ENCODE measurements at regions not wholly inside any gene's neighbourhood (a gene's known extent, or its start where the extent isn't known, plus 50 kb on each side); places are given as distances from the start of the nearest gene placed in this dataset.

GRCh38 chr11:45451766-45452440 is 165.8 kb upstream of the SYT13 start:
- no peaks in the 10 kb centered on the region for H3K9me3 ChIP-seq
- 44 to 52% methylated on average over 8 of the region's 8 CpGs for WGBS, 2 donors
- ATAC-seq (peak in 1 of 4 donors; percentile 37), DNase-seq (no peak), FAIRE-seq (no peak)
- H3K4me3 ChIP-seq, result no peak overlapping the region
- TF ChIP-seq, protein P1, sequence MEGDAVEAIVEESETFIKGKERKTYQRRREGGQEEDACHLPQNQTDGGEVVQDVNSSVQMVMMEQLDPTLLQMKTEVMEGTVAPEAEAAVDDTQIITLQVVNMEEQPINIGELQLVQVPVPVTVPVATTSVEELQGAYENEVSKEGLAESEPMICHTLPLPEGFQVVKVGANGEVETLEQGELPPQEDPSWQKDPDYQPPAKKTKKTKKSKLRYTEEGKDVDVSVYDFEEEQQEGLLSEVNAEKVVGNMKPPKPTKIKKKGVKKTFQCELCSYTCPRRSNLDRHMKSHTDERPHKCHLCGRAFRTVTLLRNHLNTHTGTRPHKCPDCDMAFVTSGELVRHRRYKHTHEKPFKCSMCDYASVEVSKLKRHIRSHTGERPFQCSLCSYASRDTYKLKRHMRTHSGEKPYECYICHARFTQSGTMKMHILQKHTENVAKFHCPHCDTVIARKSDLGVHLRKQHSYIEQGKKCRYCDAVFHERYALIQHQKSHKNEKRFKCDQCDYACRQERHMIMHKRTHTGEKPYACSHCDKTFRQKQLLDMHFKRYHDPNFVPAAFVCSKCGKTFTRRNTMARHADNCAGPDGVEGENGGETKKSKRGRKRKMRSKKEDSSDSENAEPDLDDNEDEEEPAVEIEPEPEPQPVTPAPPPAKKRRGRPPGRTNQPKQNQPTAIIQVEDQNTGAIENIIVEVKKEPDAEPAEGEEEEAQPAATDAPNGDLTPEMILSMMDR (IDR thresholded peaks at IDR 0.05), result no peak
- H3K4me1 ChIP-seq, result no peaks in the 10 kb centered on the region
- H3K36me3 ChIP-seq, result no peaks in the 10 kb centered on the region
- H3K27ac ChIP-seq, result no peak overlapping the region
- no peaks in the 10 kb centered on the region for H3K27me3 ChIP-seq
- intact Hi-C loops (cut with DNase I), result no loop called here

DNA sequence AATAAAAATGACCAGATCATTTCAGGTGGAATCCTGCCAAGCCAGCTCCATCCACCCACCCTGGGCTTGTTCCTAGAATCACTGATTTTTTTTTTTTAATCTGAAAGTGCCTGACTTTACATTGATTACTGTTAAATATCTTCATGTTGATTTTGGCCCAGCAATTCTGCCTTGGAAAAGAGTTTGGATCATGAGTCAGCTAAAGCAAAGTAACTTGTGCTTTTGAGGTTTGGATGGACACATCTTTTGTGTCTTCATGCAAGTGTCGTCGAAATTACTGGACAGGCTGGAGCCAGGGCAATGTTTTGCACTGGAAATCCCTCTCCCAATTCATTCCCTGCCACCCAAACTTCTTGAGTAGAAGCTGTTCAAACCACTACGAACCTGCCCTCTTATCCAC is 164.0 kb upstream of the SYT13 start:
- no peak for DNase-seq
- Histone ChIP-seq H3K27ac (no peak overlapping the region), H3K27me3 (no peaks in the 10 kb centered on the region), H3K36me3 (no peaks in the 10 kb centered on the region), H3K9me3 (no peaks in the 10 kb centered on the region), H3K4me1 (no peaks in the 10 kb centered on the region), H3K4me3 (no peak overlapping the region)
- FAIRE-seq, result no peak
- intact Hi-C loops (cut with DNase I), result no loop called here
- TF ChIP-seq, protein P1 (IDR thresholded peaks at IDR 0.05), result no peak
- no peak for ATAC-seq
- 73 to 87% methylated on average over 3 of the region's 3 CpGs for whole genome bisulfite sequencing, 2 donors

GRCh38 chr11:45449036-45449601 is 163.0 kb upstream of the SYT13 start:
- TF ChIP-seq, protein P1 (IDR thresholded peaks at IDR 0.05), result no peak
- Histone ChIP-seq H3K9me3 (no peaks in the 10 kb centered on the region), H3K27me3 (no peaks in the 10 kb centered on the region), H3K4me1 (no peaks in the 10 kb centered on the region), H3K27ac (no peak overlapping the region), H3K36me3 (no peaks in the 10 kb centered on the region), H3K4me3 (no peak overlapping the region)
- 73 to 84% methylated on average over 9 of the region's 9 CpGs for WGBS, 2 donors
- DNase-seq (no peak), ATAC-seq (no peak), FAIRE-seq (no peak)
- intact Hi-C loops (cut with DNase I), result no loop called here

GRCh38 chr11:45448561-45448960 is 162.4 kb upstream of the SYT13 start:
- no peak for FAIRE-seq
- H3K36me3 ChIP-seq, result no peaks in the 10 kb centered on the region
- intact Hi-C loops (cut with DNase I), result no loop called here
- no peak overlapping the region for H3K27ac ChIP-seq
- 88 to 91% methylated on average over 5 of the region's 5 CpGs for WGBS, 2 donors
- H3K4me3 ChIP-seq, result no peak overlapping the region
- H3K9me3 ChIP-seq, result no peaks in the 10 kb centered on the region
- ATAC-seq, result no peak
- no peaks in the 10 kb centered on the region for H3K27me3 ChIP-seq
- DNase-seq, result no peak
- TF ChIP-seq, protein P1 (IDR thresholded peaks at IDR 0.05), result no peak
- no peaks in the 10 kb centered on the region for H3K4me1 ChIP-seq

DNA sequence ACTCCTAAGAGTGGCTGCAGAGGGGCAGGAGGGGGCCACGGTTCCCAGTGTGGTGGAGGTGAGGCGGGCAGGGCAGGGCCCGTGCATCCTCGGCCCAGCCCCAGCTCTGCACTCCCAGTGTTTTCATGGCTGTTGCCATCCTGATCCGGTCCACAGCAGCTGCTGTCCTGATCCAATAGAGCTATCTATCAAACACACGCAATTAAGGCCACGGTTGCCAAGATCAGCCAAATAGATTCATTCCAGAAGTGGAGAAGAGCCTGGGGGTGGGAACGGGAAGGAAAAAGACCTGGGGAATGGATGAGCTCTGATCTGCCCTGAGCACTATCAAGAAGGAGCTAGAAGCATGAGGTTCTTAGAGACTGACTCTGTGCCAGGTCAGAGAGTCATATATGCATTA is 160.9 kb upstream of the SYT13 start:
- TF ChIP-seq, protein P1 (IDR thresholded peaks at IDR 0.05), result no peak
- intact Hi-C loops (cut with DNase I), result no loop called here
- no peak for ATAC-seq
- 53 to 63% methylated on average over 8 of the region's 8 CpGs for WGBS, 2 donors
- Histone ChIP-seq H3K4me3 (no peak overlapping the region), H3K36me3 (no peaks in the 10 kb centered on the region), H3K27me3 (no peaks in the 10 kb centered on the region), H3K9me3 (no peaks in the 10 kb centered on the region), H3K4me1 (no peaks in the 10 kb centered on the region), H3K27ac (no peak overlapping the region)
- no peak for FAIRE-seq
- no peak for DNase-seq
